Stomach smooth muscle (tissue), 2 donors: ENCODE measurements at regions not wholly inside any gene's neighbourhood (a gene's known extent, or its start where the extent isn't known, plus 50 kb on each side); places are given as distances from the start of the nearest gene placed in this dataset.
"Not testable (repeated sequence)": the region's sequence is repeated elsewhere in the genome, so short reads cannot be mapped to it uniquely, and the experiment has no call there.

Experiments used
- H3K27ac ChIP-seq: one replicate; pipeline ENCODE4 v1.7.0; 2013; ENCODE audit warnings: mild to moderate bottlenecking, low read length, inconsistent platforms
- H3K27me3 ChIP-seq, 2 donors: one replicate each; pipeline ENCODE4 v1.7.0; 2013; ENCODE audit warnings: low read length in 2 of 2; ENCODE audit not compliant: insufficient read depth in 2 of 2, control insufficient read depth in 1 of 2
- H3K36me3 ChIP-seq, 2 donors: one replicate each; pipeline ENCODE4 v1.7.0; 2013; ENCODE audit warnings: low read length in 2 of 2; ENCODE audit not compliant: control insufficient read depth in 2 of 2, insufficient read depth in 2 of 2
- H3K4me1 ChIP-seq: one replicate; pipeline ENCODE4 v1.7.0; 2013; ENCODE audit warnings: low read length; ENCODE audit not compliant: control insufficient read depth, insufficient read depth
- H3K4me3 ChIP-seq, 2 donors: one replicate each; pipeline ENCODE4 v1.7.0; 2013; ENCODE audit warnings: low read length in 2 of 2
- H3K9ac ChIP-seq, 2 donors: one replicate each; pipeline ENCODE4 v1.7.0; 2013; ENCODE audit warnings: low read length in 2 of 2, mild to moderate bottlenecking in 1 of 2
- H3K9me3 ChIP-seq, 2 donors: one replicate each; pipeline ENCODE4 v1.7.0; 2013; ENCODE audit warnings: low read length in 2 of 2; ENCODE audit not compliant: control insufficient read depth in 2 of 2
- donor health status: healthy.
- donor health status: Pancreatic carcinoma.

- H3K9me3 ChIP-seq, result no peaks in the 10 kb centered on the region
- H3K4me1 ChIP-seq, result no peaks in the 10 kb centered on the region
- no peak overlapping the region for H3K27ac ChIP-seq
- H3K36me3 ChIP-seq, result no peaks in the 10 kb centered on the region
- no peak overlapping the region for H3K4me3 ChIP-seq
- peaks cover 0 to 2% of the 10 kb centered on the region in 2 donors for H3K27me3 ChIP-seq
- H3K9ac ChIP-seq, result no peak overlapping the region
Measured at GRCh38 chr3:139261754-139262586, 81.8 kb upstream of the MRPS22 start.

- Histone ChIP-seq H3K36me3 (no peaks in the 10 kb centered on the region), H3K27me3 (peaks cover 0 to 2% of the 10 kb centered on the region in 2 donors), H3K4me3 (no peak overlapping the region), H3K9me3 (no peaks in the 10 kb centered on the region), H3K27ac (no peak overlapping the region), H3K4me1 (no peaks in the 10 kb centered on the region), H3K9ac (no peak overlapping the region)
Measured at GRCh38 chr3:139263798-139264197, 80.0 kb upstream of the MRPS22 start.

- Histone ChIP-seq H3K4me1 (no peaks in the 10 kb centered on the region), H3K36me3 (no peaks in the 10 kb centered on the region), H3K9ac (no peak overlapping the region), H3K9me3 (no peaks in the 10 kb centered on the region), H3K27me3 (peaks cover 0 to 2% of the 10 kb centered on the region in 2 donors), H3K27ac (no peak overlapping the region), H3K4me3 (no peak overlapping the region)
Measured at GRCh38 chr3:139264375-139264774, 79.4 kb upstream of the MRPS22 start.

- no peaks in the 10 kb centered on the region for H3K9me3 ChIP-seq
- H3K27ac ChIP-seq, result no peak overlapping the region
- no peak overlapping the region for H3K4me3 ChIP-seq
- H3K36me3 ChIP-seq, result no peaks in the 10 kb centered on the region
- H3K27me3 ChIP-seq, result peaks cover 0 to 2% of the 10 kb centered on the region in 2 donors
- no peaks in the 10 kb centered on the region for H3K4me1 ChIP-seq
- H3K9ac ChIP-seq, result no peak overlapping the region
Measured at GRCh38 chr3:139265131-139266016, 78.4 kb upstream of the MRPS22 start.

- Histone ChIP-seq H3K4me1 (no peaks in the 10 kb centered on the region), H3K4me3 (no peak overlapping the region), H3K9ac (no peak overlapping the region), H3K27me3 (peaks cover 0 to 2% of the 10 kb centered on the region in 2 donors), H3K9me3 (no peaks in the 10 kb centered on the region), H3K27ac (no peak overlapping the region), H3K36me3 (no peaks in the 10 kb centered on the region)
Measured at GRCh38 chr3:139267300-139268246, 76.2 kb upstream of the MRPS22 start.

GRCh38 chr3:139269984-139270383, 73.8 kb upstream of the MRPS22 start:
- no peak overlapping the region for H3K27ac ChIP-seq
- H3K9ac ChIP-seq, result no peak overlapping the region
- H3K36me3 ChIP-seq, result no peaks in the 10 kb centered on the region
- H3K4me3 ChIP-seq, result no peak overlapping the region
- no peaks in the 10 kb centered on the region for H3K9me3 ChIP-seq
- H3K4me1 ChIP-seq, result no peaks in the 10 kb centered on the region
- H3K27me3 ChIP-seq, result no peaks in the 10 kb centered on the region

GRCh38 chr3:139270652-139271051, 73.2 kb upstream of the MRPS22 start:
- H3K9me3 ChIP-seq, H3K36me3 ChIP-seq, H3K9ac ChIP-seq, H3K27ac ChIP-seq, H3K4me3 ChIP-seq, H3K27me3 ChIP-seq, H3K4me1 ChIP-seq: not testable (repeated sequence)

- Histone ChIP-seq H3K4me1 (no peaks in the 10 kb centered on the region), H3K36me3 (no peaks in the 10 kb centered on the region), H3K9me3 (no peaks in the 10 kb centered on the region), H3K27ac (no peak overlapping the region), H3K9ac (no peak overlapping the region), H3K27me3 (peaks cover 0 to 2% of the 10 kb centered on the region in 2 donors), H3K4me3 (no peak overlapping the region)
Measured at GRCh38 chr3:139280027-139280671, 63.7 kb upstream of the MRPS22 start.

- Histone ChIP-seq H3K4me3 (no peak overlapping the region), H3K36me3 (no peaks in the 10 kb centered on the region), H3K27ac (no peak overlapping the region), H3K9me3 (no peaks in the 10 kb centered on the region), H3K9ac (no peak overlapping the region), H3K4me1 (no peaks in the 10 kb centered on the region), H3K27me3 (peaks cover 0 to 2% of the 10 kb centered on the region in 2 donors)
Measured at GRCh38 chr3:139281096-139281495, 62.7 kb upstream of the MRPS22 start.
